Activated CD4-positive, alpha-beta T cell treated with anti-CD3 and anti-CD28 coated beads, Interleukin-2, Interleukin-4, amounts not matched to agents 100 ng/mL and 50 ng/mL, durations not matched to agents 16 hours and 8 hours (primary cell): ENCODE measurements at regions not wholly inside any gene's neighbourhood (a gene's known extent, or its start where the extent isn't known, plus 50 kb on each side); places are given as distances from the start of the nearest gene placed in this dataset.

ENCODE experiments used
- DNase-seq: peaks from one replicate; pipeline ENCODE4 v3.0.0-alpha.2; 2020; ENCODE audit warnings: low spot score

- DNase-seq = no peak
These were observed 145.3 kb upstream of the RHOBTB1 start for GRCh38 chr10:61089251-61089650.

DNA sequence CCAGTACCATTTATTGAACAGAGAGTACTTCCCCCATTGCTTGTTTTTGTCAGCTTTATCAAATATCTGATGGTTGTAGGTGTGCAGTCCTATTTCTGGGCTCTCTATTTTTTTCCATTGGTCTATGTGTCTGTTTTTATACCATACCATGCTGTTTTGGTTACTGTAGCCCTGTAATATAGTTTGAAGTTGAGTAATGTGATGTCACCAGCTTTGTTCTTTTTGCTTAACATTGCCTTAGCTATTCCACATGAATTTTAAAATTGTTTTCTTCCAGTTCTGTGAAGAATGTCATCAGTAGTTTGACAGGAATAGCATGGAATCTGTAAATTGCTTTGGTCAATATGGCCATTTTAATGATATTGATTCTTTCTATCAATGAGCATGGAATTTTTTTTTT lies 140.5 kb upstream of the RHOBTB1 start:
- DNase-seq = no peak

GRCh38 chr10:61081301-61081700 lies 137.3 kb upstream of the RHOBTB1 start:
- DNase-seq = no peak

GRCh38 chr10:61078542-61079275 lies 134.7 kb upstream of the RHOBTB1 start:
- no peak for DNase-seq

DNA sequence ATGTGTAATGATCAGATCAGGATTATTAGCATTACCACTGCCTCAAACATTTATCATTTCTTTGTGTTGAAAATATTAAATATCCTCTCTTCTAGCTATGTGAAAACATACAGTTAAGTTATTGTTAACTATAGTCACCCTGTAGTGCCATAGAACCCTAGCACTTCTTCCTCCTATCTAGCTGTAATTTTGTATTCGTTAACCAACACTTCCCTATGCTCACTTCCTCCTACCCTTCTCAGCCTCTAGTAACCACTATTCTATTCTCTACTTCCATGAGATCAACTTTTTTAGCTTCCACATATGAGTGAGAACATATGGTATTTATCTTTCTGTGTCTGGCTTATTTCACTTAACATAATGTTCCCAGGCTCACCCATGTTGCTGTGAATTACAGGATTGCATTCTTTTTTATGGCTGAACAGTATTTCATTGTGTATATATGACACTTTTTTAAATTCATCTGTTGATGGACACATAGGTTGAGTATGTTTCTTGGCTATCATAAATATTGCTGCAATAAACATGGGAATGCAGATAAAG lies 132.7 kb upstream of the RHOBTB1 start:
- DNase-seq = no peak

- no peak for DNase-seq
These were observed 129.4 kb upstream of the RHOBTB1 start for GRCh38 chr10:61073391-61073790.

DNA sequence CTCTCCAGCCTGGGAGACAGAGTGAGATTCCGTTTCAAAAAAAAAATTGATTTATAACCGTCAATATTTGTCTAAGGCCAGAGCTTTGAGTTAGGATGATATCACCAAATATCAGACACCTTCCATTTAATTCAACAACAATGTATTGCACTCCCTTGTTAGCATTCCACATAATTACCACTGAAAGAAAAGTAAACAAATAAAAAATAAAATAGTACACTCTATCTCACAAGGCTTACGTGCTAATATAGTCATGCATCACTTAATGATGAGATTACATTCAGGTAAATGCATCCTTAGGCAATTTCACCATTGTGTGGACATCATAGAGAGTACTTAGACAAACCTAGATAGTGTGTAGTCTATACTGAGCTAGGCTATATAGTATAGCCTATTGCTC lies 127.6 kb upstream of the RHOBTB1 start:
- no peak for DNase-seq

DNA sequence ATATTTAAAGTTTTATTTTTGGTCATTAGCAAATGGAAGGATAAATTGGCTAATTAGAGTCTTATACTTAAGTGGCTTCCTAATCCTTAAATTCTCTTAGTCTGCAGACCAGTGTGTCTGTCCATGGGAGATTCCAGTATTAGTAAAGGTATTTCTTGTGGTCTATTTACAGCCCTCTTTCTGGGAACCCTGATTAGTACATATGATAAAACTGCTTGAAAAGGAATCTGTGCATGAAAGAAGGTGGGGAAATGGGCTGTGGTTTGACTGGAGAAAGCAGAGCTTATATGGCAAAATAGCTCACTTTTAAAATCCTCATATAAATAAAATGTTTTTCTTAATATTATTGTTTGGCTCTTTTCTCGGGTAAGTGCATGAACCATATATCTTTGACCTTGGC lies 124.5 kb upstream of the RHOBTB1 start:
- no peak for DNase-seq

DNA sequence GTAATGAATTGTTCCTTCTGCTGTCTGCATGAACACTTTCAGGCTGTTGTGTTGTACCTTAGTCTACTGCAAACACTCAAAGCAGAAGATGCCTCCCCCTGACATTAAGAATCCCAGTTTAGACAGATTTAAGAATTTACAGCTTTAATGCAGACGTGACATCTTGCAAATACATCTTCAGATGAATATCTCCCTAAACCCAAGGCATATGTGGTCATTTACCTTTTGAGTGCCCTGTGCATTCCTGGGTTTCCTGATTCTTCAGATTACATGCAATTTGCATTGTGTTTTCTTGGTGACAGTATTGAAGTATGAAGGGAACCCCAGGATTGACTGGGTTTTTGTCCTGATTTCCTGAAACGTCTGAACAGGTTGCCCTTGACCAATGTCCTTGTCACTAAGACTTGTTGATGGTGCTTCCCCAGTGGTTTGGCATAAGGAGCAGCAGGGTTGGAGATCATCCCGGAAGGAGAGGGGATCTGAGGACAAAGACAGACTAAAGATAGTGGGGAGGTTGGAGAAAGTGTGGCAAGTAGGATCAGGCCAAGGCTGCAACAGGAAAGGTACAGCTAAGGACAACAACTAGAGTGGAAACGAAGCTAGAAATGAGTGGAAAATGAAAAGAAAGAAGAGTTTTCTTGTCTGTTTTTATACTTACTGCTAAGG lies 123.8 kb upstream of the RHOBTB1 start:
- no peak for DNase-seq

DNA sequence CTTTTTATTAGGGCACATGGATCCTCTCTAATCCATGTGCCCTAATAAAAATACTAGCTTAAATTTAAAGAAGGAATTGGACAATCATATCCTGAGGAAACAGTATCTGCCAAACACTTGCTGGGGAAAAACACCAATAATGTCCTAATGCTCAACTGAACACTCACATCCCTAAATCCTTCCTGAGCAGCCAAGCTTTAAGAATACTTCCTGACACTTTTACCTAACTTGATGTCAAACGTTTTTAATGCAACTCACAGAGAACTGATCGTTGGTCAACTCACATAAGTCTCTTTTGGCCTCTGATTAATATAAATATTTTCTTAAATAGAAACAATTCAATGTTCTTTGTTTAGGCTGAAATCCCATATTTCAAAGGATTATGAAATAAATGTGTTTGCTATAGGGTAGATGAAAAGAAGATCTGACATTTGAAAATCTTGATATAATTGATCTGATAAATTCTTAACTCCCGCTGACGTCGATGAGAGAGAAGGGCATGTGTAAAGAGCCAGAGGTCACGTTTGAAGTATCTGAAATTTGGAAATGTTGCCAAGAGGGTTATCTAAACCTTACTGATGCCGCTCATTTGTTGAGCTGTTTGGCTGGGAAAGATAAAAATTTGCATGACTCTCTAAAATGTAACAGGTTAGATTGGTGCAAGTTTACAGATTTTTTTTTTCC lies 122.8 kb upstream of the RHOBTB1 start:
- DNase-seq = no peak

- no peak for DNase-seq
These were observed 121.1 kb upstream of the RHOBTB1 start for GRCh38 chr10:61065051-61065450.

GRCh38 chr10:61064356-61064755 lies 120.4 kb upstream of the RHOBTB1 start:
- DNase-seq = no peak

- DNase-seq = no peak
These were observed 119.9 kb upstream of the RHOBTB1 start for GRCh38 chr10:61063901-61064300.

DNA sequence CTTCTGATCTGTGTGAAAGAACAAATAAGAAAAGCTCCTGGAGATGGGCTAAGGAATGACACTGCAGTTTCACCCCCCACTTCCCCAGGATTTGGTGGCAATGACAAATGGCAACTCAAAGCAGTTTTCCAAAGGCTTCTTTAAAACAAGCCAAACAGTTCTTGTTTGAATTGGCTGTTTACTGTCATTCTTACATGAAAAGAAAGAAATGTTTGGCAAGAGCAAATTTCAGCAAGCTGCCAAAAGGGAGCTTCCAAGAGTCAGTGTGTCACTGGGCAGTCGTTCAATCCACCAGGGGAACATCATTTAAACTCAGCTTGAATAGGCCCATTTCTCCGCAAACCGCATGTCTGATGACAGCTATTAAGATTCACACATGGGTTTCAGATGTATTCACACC lies 119.0 kb upstream of the RHOBTB1 start:
- no peak for DNase-seq

DNA sequence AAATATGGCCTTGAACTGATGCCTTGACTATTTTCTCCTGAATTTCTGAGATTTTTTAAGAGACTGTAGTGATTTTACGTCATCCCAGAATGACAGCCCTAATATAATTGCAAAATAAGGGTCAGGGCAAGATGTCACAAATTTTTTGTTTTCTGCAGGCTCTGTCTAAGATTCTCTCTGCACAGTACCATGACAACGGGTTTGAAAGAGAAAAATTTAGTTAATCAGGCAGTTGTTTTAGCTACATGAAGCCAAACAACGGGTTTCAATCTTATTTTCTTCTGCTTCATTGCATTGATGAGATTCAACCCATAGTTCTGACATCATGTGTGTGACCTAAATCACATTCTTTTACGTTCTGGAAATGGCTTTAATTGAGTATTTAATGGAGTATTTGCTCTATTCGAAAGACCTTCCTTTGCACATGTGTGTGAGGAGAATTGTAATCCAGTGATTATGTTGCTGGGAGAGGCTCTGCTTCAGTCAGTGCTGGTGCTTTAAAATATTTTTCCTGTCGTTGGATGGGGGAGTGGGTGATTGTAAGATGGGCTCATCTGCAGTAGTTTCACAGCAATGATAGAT lies 118.0 kb upstream of the RHOBTB1 start:
- no peak for DNase-seq

DNA sequence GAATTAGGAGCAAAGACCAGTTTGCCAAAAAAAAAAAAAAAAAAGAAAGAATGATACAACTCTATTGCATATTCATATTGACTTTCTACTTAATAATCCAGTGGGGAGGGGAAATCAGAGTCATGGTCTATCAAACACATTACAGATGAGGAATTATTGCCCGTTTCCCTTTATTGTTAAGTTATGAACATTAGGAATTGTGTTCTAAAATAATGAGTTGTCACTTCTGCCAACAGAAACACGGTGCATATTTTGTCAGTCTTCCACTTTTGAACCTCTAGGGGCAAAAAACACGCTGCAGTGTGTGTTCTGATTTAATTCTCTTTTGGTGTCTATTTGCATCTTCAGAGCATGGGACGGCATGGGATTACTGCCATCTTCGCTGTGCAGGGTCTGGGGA lies 115.7 kb upstream of the RHOBTB1 start:
- no peak for DNase-seq

DNA sequence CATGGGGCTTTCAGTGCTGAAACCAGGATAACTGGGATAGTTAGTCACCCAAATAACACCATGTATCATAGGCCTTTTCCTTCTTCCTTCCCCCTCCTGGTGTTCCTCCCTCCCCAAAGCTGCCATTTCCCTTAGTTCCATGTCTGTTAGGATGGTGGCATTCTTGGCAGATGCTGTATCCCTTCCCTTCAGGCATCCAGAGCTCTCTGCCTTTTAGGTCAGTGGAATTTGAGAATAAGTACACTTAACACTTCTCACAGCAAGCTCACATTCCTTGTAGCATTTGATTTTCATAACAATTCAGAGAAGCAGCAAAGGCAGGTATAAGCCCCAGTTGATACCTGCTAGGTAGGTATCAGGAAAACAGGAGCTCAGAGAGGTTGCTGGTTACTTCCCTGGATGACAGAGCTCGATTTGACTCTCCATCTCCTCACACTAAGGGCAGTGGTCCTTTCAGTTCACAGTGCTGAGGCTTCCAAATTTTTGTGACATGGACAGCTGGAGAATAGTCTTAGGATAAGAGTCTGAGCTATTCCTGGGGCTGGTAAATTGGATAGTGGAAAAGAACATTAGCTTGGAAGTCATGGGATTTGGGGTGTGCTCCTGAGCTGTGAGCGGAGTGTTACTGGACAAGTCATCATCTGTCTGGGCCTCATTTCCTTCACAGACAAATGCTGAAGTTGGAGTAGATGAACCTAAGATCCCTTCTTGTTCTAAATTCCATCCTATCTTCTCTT lies 108.7 kb upstream of the RHOBTB1 start:
- no peak for DNase-seq

DNA sequence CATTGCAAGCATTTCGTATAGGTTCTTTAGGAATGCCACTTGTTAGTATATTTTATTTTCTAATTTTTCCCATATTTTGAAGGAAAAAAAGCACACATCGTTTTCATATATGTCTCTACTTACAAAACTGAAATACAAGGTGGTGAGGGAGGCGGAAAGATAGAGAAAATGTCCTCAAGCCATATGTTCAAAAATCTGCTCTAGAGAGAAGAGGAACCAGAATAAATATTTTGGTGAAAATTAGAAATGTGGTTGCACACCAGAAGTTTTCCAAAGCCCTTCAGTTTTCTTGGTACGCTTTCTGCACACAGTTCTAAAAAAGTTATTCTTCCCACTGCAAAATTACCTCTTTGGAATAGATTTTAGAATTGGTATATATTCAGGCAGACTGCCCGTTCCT lies 107.4 kb upstream of the RHOBTB1 start:
- DNase-seq = no peak

- no peak for DNase-seq
These were observed 106.2 kb upstream of the RHOBTB1 start for GRCh38 chr10:61050120-61050745.

DNA sequence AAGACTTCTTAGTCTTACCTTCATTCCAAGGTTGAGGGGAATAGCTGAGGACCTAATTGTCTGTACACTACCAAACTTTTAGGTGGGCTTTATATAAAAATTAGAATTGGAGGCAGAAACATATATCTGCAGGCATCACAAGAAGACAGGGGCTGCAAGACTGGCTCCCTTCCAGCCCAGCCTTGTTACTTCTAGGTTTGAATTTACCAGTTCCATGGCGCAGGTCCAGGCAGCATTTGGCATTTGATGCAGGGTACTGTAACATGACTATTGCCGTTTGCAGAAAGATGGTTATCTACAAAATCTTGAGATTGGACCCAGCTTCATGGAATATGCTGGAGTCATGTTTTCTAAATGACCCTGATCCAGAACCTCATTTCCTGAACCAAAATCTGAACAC lies 105.4 kb upstream of the RHOBTB1 start:
- DNase-seq = no peak

GRCh38 chr10:61047788-61048560 lies 104.0 kb upstream of the RHOBTB1 start:
- DNase-seq = no peak
